ENCODE measurements at regions not wholly inside any gene's neighbourhood (a gene's known extent, or its start where the extent isn't known, plus 50 kb on each side); places are given as distances from the start of the nearest gene placed in this dataset.

DNA sequence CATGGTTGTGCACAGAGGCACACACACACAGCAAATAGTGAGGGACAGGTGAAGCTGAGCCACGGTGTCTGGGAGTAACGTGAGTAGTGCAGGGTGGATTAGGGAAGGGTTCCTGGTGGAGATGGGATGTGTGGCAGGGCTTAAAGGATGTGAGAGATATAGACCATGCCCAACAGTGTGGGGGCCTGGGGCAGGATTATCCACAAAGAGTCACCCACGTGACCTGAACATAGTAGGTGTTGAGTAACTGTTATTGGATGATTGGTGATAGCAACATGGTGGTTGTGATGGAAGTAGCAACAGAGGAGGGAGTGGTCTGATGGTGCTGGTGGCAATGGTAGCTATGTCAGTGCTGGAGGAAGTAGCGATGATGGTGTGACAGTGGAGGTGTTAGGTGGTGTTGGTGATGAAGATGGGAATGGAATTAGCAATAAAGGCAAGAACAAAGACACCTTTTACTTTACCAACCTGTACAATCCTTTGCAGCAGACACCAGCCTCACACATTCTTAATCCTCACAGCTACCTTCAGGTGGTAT, 135.1 kb downstream of the MRPL14 start:
- no peak for TF ChIP-seq RARB (CRISPR knock-in tag; IDR thresholded peaks at IDR 0.05)
- no peak for TF ChIP-seq SNAI2 (CRISPR knock-in tag; IDR thresholded peaks at IDR 0.05)
- no peak for TF ChIP-seq ZFP30 (CRISPR knock-in tag; IDR thresholded peaks at IDR 0.05)
- no peak for TF ChIP-seq ZC3H10 (CRISPR knock-in tag; IDR thresholded peaks at IDR 0.05)
- no peak for TF ChIP-seq PATZ1 (CRISPR knock-in tag; IDR thresholded peaks at IDR 0.05; ENCODE audit: borderline replicate concordance)
- TF ChIP-seq PPARA (CRISPR knock-in tag; IDR thresholded peaks at IDR 0.05; ENCODE audit: borderline replicate concordance): no peak
- TF ChIP-seq ARNTL (CRISPR knock-in tag; IDR thresholded peaks at IDR 0.05; ENCODE audit: borderline replicate concordance, low read depth): no peak
- TF ChIP-seq POU6F1 (CRISPR knock-in tag; IDR thresholded peaks at IDR 0.05; ENCODE audit: borderline replicate concordance, low read depth): no peak
- TF ChIP-seq CREB5 (CRISPR knock-in tag; IDR thresholded peaks at IDR 0.05; ENCODE audit: low read depth): no peak
- no peak for TF ChIP-seq ZNF565 (CRISPR knock-in tag; conservative IDR thresholded peaks at IDR 0.05; ENCODE audit: low read depth)
- no peak for TF ChIP-seq ZNF70 (CRISPR knock-in tag; IDR thresholded peaks at IDR 0.05)
- TF ChIP-seq BACH2 (CRISPR knock-in tag; IDR thresholded peaks at IDR 0.05; ENCODE audit: borderline replicate concordance): no peak
- TF ChIP-seq ZFP3 (CRISPR knock-in tag; IDR thresholded peaks at IDR 0.05): no peak
